ENCODE measurements at regions not wholly inside any gene's neighbourhood (a gene's known extent, or its start where the extent isn't known, plus 50 kb on each side); places are given as distances from the start of the nearest gene placed in this dataset.
"Not testable (repeated sequence)": the region's sequence is repeated elsewhere in the genome, so short reads cannot be mapped to it uniquely, and the experiment has no call there.

- DNase-seq, result no peak
Measured at GRCh38 chr2:13252615-13253014, 535.9 kb downstream of the TRIB2 start.

DNA sequence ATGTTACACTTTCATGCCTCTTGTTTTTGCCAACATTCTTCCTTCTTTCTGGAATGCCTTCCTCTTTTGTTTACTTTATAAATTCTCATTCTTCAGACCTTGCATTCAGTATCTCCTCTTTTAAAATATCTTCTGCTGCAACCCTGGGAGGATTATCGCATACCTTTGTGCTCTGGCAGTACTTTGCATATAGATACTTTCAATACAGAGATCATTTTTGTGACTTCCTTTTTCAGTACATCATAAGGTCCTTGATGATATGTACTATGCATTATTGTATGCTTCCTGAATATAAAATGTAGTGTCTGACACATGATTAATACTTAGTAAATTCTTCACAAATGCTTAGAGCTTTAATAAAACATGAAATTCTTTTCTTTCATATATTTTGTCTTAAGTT lies 538.7 kb downstream of the TRIB2 start:
- no peak for DNase-seq

DNA sequence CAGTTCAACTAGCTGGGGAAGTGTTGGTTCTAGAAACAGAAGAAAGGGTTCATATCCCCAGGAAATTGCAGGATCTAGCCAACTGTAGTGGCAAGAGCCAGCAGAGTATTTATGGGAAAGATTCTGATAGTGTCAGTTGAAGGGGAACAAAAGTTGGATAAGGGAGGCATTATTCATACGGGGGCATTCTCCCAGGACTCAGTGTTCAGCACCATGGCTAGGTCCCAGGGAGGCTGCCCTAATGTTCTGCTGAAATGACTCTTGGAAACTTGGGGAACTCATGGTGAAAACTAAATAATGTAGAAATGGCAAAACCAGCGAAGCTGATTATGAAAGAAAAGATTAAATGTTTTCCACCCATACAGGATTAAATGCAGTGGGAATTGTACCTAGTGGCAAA lies 543.7 kb downstream of the TRIB2 start:
- no peak for DNase-seq

DNA sequence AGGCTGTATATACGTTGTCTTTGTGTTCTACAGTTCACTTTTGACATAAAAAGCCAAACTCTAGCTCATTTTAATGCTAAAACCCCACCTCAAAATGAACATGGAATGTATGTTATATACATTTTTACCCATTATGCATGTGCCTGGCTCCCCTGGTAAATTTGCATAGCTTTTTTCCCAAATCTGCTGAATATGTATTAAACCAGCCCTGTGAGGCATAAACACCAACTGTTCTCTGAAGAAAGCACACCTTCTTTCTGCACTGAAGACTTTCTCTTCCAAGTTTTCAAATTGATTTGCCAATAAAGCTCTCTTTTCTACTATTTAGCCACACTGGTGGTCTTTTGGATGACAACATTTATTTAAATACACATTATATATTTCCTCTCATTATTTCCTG lies 549.4 kb downstream of the TRIB2 start:
- no peak for DNase-seq

GRCh38 chr2:13284688-13285087 lies 568.0 kb downstream of the TRIB2 start:
- DNase-seq, result no peak

GRCh38 chr2:13289310-13289709 lies 572.6 kb downstream of the TRIB2 start:
- no peak for DNase-seq

DNA sequence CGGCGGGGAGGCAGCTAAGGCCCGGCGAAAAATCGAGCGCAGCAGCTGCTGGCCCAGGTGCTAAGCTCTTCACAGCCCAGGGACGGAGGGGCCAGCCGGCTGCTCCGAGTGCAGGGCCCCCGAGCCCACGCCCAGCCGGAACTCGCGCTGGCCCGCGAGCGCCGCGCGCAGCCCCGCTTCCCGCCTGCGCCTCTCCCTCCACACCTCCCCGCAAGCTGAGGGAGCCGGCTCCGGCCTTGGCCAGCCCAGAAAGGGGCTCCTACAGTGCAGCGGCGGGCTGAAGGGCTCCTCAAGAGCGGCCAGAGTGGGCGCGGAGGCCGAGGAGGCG lies 591.7 kb downstream of the TRIB2 start:
- DNase-seq, result not testable (repeated sequence)

GRCh38 chr2:13308989-13309388 lies 592.3 kb downstream of the TRIB2 start:
- DNase-seq, result no peak

- DNase-seq, result no peak
Measured at GRCh38 chr2:13332060-13332459, 615.3 kb downstream of the TRIB2 start.

DNA sequence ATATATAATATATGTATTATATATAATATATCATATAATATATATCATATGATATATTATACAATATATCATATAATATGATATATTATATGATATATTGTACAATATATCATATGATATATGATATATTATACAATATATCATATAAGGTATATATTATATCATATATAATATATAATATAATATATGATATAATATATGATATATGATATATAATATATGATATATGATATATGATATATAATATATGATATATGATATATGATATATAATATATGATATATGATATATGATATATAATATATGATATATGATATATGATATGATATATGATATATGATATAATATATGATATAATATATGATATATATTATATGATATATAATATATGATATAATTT lies 617.3 kb downstream of the TRIB2 start:
- DNase-seq, result peak; percentile 22

- DNase-seq, result no peak
Measured at GRCh38 chr2:13334545-13334944, 617.8 kb downstream of the TRIB2 start.

DNA sequence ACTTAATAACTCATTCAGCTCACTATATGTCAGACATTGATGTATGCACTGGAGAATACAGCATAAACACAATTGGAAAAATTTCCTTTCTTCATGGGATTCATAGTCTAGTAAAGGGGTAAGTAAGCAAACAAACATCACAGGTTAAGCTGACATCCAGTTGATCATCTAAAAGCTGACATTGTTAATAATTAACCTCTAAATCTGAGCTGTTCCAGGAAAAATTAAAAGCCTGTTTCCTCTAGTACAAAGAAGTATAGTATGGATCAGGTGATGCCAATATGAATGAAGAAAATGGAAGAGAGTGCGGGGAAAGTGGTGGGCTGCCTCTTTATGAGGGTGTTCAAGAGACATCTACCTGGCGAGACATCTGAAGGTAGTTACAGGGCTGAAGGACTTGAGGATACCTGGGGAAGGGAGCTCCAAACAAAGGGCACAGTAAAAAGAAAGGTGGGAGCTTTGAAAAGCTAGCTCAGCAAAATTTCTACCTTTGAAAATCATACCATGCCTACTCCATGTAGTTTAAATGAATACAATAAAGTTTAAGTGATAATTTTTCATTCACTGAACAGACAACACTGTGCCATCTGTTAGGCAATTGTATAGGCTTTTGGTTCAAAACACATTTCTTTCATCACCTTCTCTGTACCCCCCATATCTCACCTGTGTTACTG lies 619.3 kb downstream of the TRIB2 start:
- DNase-seq, result no peak

GRCh38 chr2:13351068-13351467 lies 634.3 kb downstream of the TRIB2 start:
- no peak for DNase-seq

- DNase-seq, result no peak
Measured at GRCh38 chr2:13353083-13353482, 636.3 kb downstream of the TRIB2 start.

GRCh38 chr2:13354031-13354430 lies 637.3 kb downstream of the TRIB2 start:
- DNase-seq, result no peak

DNA sequence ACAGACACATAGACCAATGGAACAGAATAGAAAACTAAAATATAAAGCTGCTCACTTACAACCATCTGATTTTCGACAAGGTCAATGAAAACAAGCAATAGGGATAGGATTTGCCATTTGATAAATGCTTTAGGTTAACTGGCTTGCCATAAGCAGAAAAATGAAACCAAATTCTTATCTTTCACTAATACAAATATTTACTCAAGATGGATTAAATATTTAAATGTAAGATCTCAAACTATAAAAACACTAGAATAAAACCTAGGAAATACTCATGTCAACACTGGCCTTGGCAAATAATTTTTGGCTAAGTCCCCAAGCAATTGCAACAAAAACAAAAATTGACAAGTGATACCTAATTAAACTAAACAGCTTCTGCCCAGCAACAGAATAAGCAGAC lies 665.2 kb downstream of the TRIB2 start:
- not testable (repeated sequence) for DNase-seq

DNA sequence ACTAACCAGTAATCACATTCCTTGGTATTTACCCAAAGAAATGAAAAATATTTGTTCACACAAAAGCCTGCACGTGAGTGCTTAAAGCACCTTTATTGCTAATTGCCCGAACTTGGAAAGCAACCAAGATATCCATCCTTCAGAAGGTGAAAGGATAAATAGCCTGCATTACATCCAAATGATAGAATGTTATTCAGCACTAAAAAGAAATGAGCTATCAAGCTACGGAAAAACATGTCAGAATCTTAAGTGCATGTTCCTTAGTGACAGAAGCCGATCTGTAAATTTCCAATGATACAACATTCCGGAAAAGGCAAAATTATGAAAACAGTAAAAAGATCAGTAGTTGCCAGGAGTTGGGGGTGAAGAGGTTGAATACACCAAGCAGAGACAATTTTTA lies 672.4 kb downstream of the TRIB2 start:
- not testable (repeated sequence) for DNase-seq

- no peak for DNase-seq
Measured at GRCh38 chr2:13390676-13391075, 673.9 kb downstream of the TRIB2 start.

- no peak for DNase-seq
Measured at GRCh38 chr2:13401312-13401711, 684.6 kb downstream of the TRIB2 start.

- no peak for DNase-seq
Measured at GRCh38 chr2:13413989-13414388, 697.3 kb downstream of the TRIB2 start.

DNA sequence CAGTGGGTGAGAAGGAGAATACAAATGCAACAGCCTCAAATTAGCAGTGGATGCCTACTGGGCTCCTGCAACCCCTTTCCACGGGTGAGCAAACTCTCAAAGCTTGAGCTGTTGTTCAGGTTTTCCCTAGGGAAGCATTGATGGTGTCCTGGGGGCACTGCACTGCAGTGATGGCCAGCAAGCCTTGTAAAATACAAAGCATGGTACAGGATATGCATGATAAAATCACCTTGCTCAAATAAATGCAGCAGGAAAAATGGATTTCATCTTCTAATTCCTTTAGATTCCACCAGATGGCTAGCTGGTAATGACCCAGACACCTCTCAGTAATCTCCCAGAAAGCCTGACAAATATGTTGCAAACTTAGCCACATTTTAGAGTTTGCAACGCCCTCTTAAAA lies 698.2 kb downstream of the TRIB2 start:
- no peak for DNase-seq

DNA sequence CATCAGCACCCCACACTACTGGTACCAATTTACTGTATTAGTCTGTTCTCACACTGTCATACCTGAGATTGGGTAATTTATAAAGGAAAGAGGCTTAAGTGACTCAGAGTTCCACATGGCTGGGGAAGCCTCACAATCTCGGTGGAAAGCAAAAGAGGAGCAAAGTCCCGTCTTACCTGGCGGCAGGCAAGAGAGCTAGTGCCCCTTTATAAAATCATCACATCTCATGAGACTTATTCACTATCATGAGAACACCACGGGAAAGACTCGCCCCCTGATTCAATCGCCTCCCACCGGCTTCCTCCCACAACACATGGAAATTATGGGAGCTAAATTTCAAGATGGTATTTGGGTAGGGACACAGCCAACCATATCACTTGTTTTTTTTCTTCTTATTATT lies 717.2 kb downstream of the TRIB2 start:
- DNase-seq, result no peak

GRCh38 chr2:13443554-13444261 lies 727.0 kb downstream of the TRIB2 start:
- not testable (repeated sequence) for DNase-seq

- DNase-seq, result no peak
Measured at GRCh38 chr2:13462464-13462863, 745.7 kb downstream of the TRIB2 start.

DNA sequence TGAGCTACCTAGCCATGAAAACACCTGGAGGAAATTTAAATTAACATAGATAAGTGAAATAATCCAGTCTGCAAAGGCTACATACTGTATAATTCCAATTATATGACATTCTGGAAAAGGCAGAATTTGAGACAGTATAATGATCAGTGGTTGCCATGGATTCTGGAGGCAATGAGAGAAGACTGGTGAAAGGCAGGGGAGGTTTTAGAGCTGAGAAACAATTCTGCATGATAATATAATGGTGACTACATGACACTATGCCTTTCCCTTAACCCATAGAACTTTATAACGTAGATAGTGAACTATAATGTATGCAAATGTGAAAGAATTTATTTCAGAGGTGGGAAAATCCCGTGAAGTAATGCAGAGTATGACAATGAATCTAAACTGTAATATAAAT lies 749.3 kb downstream of the TRIB2 start:
- DNase-seq, result no peak
